HG03565 (cell line): ENCODE measurements at regions not wholly inside any gene's neighbourhood (a gene's known extent, or its start where the extent isn't known, plus 50 kb on each side); places are given as distances from the start of the nearest gene placed in this dataset.
A peak's percentile ranks its signal among the peaks of the same experiment; 100 is the strongest.

Experiments used
- ATAC-seq: cut with Tn5 transposase; IDR thresholded peaks from one replicate; pipeline ENCODE4 v1.9.1; 2021; ENCODE audit warnings: mild to moderate bottlenecking, moderate library complexity; ENCODE audit not compliant: unreplicated experiment

DNA sequence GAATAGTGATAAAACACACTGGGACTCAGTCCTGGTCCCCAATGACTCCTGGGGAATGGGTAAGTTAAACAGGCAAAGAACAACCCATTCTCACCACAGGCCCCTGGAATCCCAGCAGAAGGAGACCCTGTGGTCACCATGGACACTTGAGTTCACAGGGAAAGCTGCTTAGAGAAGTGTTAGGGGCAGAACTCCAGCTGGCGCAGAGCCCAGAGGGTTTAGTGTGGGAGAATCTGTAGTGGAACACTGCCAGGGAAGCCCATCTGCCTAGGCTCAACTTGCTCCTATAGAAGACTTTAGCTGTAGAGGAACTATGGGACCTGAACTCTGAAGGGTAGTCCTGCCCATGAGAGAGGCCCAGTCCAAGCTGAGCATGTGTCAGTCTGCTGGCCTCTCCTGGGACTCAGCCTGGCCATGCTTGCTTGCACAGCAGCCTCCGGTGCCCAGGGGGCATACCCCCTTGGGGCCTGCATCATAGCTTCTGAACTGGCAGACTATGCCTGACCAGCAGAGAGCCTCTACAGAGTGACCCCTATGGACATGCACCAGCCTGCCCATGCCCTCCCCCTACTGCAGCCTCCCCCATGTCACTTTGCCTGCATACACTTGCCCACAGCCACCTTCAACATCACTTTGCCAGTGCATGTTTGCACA is 343.5 kb downstream of the IDS start:
- ATAC-seq: no peak

DNA sequence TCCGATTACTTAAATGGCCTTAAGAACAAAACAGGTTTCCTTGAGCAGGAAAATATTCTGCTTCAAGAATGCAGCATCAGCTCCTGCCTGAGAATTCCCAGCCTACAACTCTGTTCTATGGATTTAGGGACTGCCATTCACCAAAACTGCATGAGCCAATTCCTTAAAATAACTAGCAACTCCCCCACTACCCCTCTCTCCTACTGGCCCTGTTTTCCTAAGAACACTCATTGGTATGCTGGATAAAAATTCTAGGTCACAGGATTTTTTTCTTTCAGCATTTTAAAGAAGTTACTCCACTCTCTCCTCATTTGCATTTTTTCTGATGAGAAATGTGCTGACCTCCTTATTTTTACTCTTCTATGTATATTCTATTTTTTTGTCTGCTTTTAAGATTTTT is 347.1 kb downstream of the IDS start:
- ATAC-seq: no peak

DNA sequence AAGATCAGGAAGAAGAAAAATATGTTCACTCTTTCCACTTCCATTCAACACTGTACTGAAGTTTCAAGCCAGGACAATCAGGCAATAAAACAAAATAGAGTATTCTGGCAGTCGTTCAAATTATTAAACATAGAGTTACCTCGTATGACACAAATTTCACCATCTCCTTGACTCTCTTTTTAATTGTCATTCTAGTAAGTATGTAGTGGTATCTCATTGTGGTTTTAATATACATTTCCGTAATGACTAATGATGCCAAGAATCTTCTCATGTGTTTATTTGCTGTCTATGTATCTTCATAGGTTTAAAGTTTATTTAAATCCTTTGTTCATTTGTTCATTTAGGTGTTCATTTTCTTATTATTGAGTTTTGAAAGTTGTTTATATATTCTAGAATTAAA is 352.2 kb downstream of the IDS start:
- no peak for ATAC-seq

DNA sequence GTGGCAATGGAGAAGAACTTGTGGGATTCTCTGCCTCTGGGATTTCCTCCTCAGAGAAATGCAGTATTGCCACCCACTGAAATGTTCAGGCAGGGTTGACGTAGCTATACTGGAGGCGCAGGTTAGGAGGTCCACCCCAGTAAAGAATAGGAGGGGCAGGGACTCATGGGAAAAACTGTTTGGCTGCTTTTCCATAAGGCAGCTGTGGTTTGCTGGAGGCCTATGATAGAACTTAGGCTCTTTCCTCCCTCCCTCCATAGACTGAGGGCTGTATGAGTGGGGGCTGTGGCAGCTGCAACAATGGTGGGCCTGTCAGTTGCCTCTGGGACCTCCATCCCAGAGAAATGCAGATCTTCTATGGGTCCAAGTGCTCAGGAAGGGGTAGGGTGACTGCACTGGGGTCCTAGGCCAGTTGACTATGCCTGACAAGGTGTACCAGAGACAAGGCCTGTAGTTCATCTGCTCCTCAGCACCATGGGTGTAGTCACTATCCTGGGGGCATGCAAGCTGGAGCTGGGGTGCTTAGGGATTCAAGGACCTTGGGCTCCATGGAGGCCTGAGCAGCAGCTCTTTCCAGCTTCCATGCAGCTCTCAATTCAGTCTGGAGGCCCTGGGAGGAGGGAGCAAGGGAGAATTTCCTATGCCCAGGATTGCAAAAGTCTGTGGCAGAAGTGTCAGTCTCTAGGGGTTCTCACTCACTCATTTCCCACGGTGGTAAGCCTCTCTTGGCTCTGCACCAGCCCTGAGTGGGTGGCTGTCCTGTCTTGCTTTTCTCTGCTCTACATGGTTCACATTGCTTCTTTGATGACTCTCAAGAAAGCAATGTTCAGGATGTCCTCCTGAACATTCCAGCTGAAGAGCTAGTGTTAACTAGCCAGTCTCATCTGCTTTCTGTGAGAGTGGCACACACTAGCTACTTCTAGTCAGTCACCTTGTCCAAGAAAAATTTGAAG is 353.0 kb downstream of the IDS start:
- ATAC-seq: no peak

DNA sequence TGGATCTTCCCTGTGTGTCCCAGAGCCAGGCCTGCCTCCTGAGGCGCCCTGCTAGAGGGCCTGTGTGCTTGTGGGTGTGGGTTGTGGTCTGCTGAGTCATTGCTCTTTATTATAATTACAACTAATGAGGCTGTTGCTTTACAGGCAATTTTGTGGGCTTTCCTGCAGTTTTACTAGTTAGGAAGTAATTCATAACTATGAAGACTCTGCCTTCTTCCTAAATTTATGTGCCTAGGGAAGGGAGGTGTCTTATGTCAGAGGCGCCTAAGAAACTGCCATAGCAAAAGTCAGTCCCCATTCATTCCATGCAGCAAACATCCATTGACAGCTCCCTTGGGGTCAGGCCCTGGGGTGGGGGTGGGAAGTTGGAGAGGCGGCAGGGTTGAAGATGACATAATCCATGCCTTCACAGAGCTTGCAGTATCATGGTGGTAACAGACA is 359.2 kb downstream of the IDS start:
- peak; percentile 46 for ATAC-seq

DNA sequence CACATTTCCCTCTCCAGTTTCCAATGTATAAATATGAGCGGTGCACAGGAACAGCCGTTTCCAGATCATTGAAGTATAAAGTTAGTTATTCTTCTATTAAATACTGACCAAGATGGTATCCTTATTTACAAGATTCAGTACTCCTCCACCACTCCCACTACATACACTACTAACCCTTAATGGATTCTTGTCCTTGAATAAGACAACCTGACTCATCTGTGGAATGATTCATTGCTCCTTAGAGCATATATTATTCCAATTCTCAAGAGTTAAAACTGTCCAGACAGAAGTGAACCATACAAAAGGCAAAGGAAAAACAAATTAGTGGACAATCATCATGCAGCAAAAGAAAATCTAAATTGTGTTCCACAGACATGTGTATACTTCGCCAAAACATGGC is 373.3 kb downstream of the IDS start:
- no peak for ATAC-seq

DNA sequence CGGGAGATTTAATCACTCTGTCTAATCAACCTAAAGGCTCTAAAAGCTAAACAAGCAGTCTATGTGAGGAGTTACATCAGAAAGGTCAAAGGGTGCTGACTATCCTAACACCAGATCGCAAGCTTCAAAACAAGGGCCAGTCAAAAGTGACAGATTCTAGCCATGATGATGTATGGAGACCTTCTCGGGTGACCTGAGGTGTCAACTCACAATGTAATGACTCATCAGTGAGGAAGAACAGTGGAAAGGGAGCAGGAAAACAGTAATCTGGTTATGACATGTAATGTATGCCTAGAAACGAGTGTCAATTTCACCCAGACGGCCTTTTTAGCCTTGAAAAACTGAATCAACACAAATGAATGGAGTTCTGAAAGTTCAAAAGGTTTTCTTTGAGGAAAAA is 375.3 kb downstream of the IDS start:
- no peak for ATAC-seq

DNA sequence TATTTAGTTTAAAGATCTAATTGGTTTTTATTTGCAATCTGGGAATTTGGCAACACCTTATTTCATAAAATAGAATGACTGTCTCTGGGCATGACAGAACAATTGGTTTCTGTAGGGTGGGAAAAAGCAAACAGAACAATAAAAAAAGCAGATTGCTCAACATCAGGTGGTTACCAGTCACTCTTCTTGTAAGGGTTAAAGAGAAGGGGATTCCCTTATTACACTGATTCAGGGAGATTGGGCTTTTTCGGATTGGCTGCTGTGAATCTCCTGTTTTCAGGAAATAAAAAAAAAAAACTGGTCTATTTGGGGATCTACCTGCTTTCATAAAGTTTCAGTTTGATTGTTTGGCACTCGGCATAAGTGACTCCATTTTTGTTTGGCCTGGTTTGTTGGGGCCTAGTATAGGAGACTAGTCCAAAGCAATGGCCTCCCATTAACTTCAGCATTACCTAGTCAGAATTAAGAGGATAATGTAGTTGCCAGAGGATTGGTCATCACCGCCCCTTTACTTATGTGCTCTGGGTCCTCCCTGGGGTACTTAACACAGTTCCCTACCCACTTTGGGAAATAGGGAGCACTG is 380.5 kb downstream of the IDS start:
- ATAC-seq: no peak

DNA sequence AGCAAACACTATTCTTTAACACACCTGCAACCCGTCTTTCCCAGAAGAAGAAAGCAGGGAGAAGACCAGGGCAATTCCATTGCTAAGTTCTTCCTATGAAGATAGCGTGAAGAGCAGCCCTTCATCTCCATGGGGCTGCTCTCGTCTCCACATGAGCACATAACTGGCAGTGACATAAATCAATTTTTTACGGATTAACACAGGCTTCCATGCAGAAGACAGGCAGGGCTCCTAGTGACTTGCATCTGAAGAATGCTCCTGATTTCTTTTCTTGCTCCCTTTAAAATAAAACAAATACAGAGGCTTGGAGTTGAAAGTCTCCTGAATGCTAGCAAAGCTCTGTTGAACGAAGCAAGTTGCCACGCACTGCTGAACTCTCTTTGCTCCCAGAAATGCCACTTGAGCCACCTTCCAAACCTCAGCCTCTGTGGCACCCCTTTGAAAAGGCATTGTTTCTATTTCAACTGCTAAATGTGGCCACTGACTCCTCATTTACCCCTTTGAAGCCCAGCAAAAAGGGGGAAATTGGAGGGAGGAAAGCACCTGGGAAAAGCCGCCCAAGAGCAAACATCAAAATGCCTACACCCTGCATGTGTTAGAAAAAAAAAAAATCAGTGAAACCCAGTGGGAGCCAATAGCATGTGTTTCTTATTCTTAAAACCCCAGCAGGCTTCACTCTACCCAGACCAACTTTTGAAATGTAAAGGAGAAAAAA is 383.7 kb downstream of the IDS start:
- ATAC-seq: no peak

DNA sequence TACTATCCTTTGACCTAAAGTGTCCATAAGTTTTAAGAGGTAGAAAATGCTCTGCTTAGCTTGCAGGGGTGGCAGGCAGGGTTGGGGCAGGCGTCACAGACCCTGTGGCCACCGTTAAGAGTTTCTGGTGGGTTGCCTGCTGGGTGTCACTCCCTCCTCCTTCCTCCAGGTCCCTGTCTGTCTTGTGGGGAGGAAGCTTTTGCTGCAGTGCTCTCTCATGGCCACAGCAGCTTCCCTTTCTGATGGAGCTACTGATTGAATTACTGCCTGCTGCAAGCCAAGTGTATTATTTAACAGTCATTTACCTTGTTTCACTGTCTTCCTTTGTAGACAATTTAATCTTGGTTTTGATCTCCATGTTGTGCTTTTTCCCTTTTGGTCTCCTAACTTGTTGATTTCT is 384.6 kb downstream of the IDS start:
- no peak for ATAC-seq

DNA sequence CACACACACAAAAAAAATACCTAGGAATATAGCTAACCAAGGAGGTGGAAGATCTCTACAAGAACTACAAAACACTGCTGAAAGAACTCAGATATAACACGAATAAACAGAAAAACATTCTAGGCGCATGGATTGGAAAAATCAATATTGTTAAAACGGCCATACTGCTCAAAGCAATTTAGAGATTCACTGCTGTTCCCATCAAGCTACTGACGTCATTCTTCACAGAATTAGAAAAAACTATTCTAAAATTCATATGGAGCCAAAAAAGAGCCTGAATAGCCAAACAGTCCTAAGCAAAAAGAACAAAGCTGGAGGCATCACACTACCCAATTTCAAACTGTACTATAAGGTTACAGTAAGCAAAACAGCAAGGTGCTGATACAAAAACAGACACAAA is 390.2 kb downstream of the IDS start:
- no peak for ATAC-seq

DNA sequence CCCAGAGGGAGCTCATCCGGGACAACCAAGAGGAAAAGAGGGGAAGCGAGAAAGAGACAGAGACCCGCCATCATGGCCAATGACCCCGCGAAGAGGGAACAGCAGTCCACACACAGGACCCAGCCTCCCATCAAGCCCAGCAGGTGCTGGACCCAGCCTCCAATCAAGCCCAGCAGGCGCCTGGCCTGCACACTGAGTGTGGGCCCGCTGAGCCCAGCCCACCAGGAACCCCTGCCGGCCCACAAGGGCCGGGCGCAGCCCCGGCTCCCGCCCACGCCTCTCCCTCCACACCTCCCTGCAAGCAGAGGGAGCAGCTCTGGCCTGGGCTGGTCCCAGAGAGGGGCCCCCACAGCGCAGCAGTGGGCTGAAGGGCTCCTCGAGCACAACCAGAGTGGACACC is 391.1 kb downstream of the IDS start:
- ATAC-seq: no peak

DNA sequence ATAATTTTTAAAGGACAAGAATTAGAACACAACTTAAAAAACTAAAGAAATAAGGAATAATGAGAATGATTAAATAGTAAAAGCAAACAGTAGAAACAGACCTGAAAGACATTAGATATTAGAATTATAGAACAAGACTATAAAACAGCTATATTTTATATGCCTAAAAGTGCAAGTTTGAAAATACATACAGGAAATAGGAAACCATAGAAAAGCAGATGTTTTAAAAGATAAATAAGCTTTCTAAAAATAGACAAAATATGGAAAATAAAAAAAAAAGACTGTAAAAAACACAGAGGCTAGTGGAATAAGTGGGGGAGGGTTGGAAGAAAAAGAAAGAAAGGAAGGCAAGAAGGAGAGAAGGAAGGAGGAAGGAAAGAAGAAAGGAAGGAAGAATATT is 407.3 kb downstream of the IDS start:
- no peak for ATAC-seq

DNA sequence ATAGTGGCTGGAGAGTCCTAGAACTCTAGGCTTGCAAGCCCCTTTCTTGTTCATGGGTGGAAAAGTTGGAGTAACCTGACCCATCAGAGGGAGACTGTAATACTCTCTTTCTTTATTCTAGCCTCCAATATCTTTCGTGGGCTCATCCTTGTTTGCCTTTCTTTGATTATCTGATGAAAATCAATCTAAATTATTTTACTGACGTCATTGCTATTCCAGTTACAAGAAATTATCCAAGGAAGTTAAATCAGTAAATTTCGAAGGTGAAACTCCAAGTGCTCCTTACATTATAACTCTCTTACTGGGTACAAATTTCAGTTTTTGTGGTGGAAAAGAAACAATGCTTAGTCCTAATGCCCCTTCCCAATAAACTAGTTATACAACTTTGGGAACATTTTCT is 412.9 kb downstream of the IDS start:
- no peak for ATAC-seq

DNA sequence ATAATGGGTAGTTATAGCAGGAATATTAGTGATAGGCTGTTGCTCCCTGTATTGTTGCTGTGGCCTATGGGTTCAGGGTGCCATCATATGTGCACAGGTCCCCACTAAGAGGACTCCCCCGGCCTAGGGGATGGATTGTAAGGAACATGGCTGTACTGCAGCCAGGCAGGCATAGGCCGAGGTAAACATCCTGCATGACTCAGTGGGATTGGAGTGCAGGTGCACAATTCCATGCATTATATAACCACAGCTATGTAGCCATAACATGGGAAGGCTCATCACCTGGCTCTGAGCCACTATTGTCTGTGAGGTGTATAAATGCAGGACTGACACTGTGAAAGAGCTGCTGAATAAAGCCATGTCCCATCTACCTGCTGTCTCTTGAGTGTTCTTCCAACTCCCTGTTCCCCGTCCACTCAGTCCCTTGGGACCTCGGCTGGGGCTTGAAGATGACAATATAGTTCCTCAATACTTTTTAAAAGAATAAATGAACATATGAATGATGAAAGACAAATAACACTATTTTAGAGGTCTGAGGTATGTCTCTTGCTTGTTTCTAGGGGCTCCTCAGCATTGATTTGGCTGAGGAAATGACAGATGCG is 425.2 kb downstream of the IDS start:
- no peak for ATAC-seq

DNA sequence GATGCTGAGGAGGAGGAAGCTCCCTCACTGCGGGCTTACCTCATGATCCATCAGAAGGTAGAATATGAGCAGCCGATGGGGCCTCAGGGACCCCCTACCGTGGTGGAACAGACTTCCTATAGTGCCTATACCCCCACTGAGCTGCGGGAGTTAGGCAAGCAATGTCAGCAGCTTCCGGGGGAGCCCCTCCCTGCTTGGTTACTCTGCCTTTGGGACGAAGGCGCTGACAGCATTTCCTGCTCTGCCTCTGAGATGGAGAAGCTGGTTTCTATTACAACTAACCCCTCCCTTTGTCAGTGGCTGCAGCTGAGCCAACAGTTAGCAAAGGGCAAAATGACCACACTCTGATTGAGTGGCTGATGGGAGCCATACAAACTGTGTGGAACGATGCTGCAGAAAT is 430.7 kb downstream of the IDS start:
- ATAC-seq: no peak

DNA sequence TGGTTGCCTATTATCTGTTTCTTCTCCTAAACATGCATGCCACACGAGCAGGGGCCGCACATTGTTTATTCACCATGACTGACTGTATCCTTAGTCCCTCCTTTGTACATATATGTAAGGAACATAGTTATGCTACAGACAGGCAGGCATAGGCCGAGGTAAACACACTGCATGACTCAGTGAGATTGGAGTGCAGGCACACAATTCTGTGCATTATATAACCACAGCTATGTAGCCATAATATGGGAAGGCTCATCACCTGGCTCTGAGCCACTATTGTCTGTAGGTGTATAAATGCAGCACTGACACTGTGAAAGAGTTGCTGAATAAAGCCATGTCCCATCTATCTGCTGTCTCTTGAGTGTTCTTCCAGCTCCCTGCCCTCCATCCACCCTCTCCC is 431.6 kb downstream of the IDS start:
- ATAC-seq: no peak

DNA sequence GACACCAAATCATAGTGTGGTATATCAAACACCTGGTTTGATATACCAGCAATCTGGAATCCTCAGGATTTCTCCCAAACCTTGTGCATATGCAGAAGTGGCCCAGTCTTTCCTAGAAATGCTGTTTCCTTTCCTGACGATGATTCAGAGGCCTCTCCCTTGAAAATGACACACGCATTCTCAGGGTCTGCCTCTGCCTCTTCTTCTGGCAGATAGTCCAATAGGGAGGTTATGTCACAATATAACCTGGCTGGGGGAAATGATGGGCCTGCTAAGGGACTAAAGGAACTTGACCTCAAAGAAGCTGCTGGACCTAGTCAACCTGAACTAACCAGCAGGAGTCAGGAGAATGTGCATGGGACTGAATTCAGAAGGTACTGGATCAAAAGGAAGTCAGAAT is 435.2 kb downstream of the IDS start:
- ATAC-seq: no peak

DNA sequence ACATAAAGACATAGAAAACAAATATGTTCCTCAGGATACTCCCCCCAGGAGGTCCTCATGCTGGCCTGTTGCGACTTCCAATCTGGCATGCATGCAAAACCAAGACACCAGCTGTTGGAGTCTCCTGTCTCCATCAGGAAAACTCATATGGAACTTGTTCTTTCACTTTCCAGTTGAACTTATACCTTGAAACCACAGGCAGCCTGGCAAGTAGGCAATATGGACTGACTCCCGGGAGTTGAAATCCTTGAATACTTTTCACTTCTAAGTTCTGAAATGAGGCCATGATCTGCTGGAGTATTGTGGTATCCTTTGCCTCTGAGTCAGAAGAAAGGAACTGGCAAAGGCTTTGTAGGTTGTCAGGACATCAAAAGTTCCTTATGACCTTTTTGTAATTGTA is 444.2 kb downstream of the IDS start:
- no peak for ATAC-seq
